PC-9 (cell line): ENCODE measurements at regions not wholly inside any gene's neighbourhood (a gene's known extent, or its start where the extent isn't known, plus 50 kb on each side); places are given as distances from the start of the nearest gene placed in this dataset.

Source experiments
- BruUV-seq: library from RNA; stranded (reverse); fragments of 400-500 nt; replicated peaks from 2 replicates; lab custom pipeline; 2021; lab: Mats Ljungman, UMichigan
- CTCF ChIA-PET: fragments of 300-600 bp; sonication (Branson Sonifier 250); formaldehyde crosslinking; loops from one replicate; lab custom pipeline; 2022; ENCODE audit warnings: antibody characterized with exemption; lab: Charles Lee
- POLR2A ChIA-PET: fragments of 300-600 bp; sonication (Branson Sonifier 250); formaldehyde crosslinking; loops from one replicate; lab custom pipeline; 2022; ENCODE audit warnings: antibody characterized with exemption; ENCODE audit not compliant: unreplicated experiment; lab: Charles Lee
- DNase-seq, 2 experiments: peaks; one replicate each; pipeline versions ENCODE4 v3.0.0 to v3.0.0-alpha.2; 2015 to 2022; ENCODE audit warnings: mixed read lengths in 1 of 2
- H2AFZ ChIP-seq: fragments of 200-600 bp; sonication (generic); 2 replicates; pipeline ENCODE4 v1.8.1; 2017; ENCODE audit warnings: antibody characterized with exemption
- H3F3A ChIP-seq: fragments of 200-600 bp; sonication (generic); 2 replicates; pipeline ENCODE4 v1.8.1; 2017; ENCODE audit warnings: antibody characterized with exemption, mild to moderate bottlenecking, low read depth; ENCODE audit not compliant: insufficient read depth
- H3K27ac ChIP-seq: fragments of 200-600 bp; sonication (generic); 2 replicates; pipeline ENCODE4 v1.6.1; 2016; ENCODE audit warnings: mixed run types
- H3K27me3 ChIP-seq: fragments of 200-600 bp; sonication (generic); 2 replicates; pipeline ENCODE4 v1.6.1; 2016; ENCODE audit warnings: low read depth, mixed run types; ENCODE audit not compliant: insufficient read depth
- H3K36me3 ChIP-seq: fragments of 200-600 bp; sonication (generic); 2 replicates; pipeline ENCODE4 v1.6.1; 2016; ENCODE audit warnings: low read depth, mixed run types
- H3K4me1 ChIP-seq: fragments of 200-600 bp; sonication (generic); replicated peaks from 2 replicates; pipeline ENCODE4 v1.6.1; 2016; ENCODE audit warnings: mixed run types; ENCODE audit not compliant: insufficient read depth
- H3K4me2 ChIP-seq: fragments of 200-600 bp; sonication (generic); 2 replicates; pipeline ENCODE4 v1.6.1; 2017; ENCODE audit warnings: mixed run types
- H3K4me3 ChIP-seq: fragments of 200-600 bp; sonication (generic); 2 replicates; pipeline ENCODE4 v1.6.1; 2016; ENCODE audit warnings: mixed run types
- H3K79me2 ChIP-seq: fragments of 200-600 bp; sonication (generic); 2 replicates; pipeline ENCODE4 v1.6.1; 2017; ENCODE audit warnings: low read depth, mixed run types
- H3K9me2 ChIP-seq: fragments of 200-600 bp; sonication (generic); 2 replicates; pipeline ENCODE4 v1.8.1; 2017; ENCODE audit warnings: mild to moderate bottlenecking; ENCODE audit not compliant: insufficient read depth
- H3K9me3 ChIP-seq: fragments of 200-600 bp; sonication (generic); 2 replicates; pipeline ENCODE4 v1.8.1; 2016; ENCODE audit warnings: low read depth; ENCODE audit not compliant: insufficient read depth
- H4K20me1 ChIP-seq: fragments of 200-600 bp; sonication (generic); 2 replicates; pipeline ENCODE4 v1.8.1; 2017; ENCODE audit not compliant: insufficient read depth
- EZH2 ChIP-seq: fragments of 200-600 bp; sonication (generic); IDR thresholded peaks from 2 replicates; pipeline ENCODE4 v1.8.0; 2017; ENCODE audit warnings: antibody characterized with exemption, low read depth
- intact Hi-C: fragments of 100-400 bp; cut with micrococcal nuclease; formaldehyde crosslinking; loops from one replicate; pipeline ENCODE4 v1.10.0; 2022; ENCODE audit not compliant: unreplicated experiment
- TF ChIP-seq, protein P1 (sequence below): fragments of 200-600 bp; sonication (generic); conservative IDR thresholded peaks from 2 replicates; pipeline ENCODE4 v1.6.1; 2017; ENCODE audit warnings: mixed run types, antibody characterized with exemption, mild to moderate bottlenecking, moderate library complexity

DNA sequence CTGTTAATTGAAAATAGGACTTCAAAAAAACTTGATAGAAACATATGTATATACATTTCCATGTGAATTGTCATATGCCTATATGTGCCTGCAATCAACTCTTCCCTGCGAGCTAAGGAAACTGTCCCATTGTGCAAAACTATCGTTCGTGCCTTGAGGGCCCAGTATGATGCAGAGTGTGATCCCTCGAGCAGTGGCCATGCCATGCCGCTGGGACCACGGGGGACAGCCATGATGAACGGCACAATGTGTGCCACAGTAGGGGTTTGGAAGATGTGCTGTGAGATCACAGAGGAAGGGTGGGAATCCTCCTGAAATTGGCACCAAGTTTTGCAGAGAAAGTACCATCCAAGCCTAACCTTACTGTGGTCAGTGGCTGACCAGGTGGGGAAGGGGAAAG, 118.1 kb upstream of the SOX1 start:
- H3K4me3 ChIP-seq = no peak overlapping the region
- H3K36me3 ChIP-seq = no peaks in the 10 kb centered on the region
- no peaks in the 10 kb centered on the region for H3F3A ChIP-seq
- H3K4me1 ChIP-seq = no peaks in the 10 kb centered on the region
- intact Hi-C loops = no loop called here
- DNase-seq = no peak
- no peaks in the 10 kb centered on the region for H3K9me2 ChIP-seq
- no peaks in the 10 kb centered on the region for H4K20me1 ChIP-seq
- H3K4me2 ChIP-seq = no peak overlapping the region
- no peaks in the 10 kb centered on the region for H3K79me2 ChIP-seq
- no peaks in the 10 kb centered on the region for H3K9me3 ChIP-seq
- POLR2A ChIA-PET = no interaction called here
- peaks cover 89% of the 10 kb centered on the region for H3K27me3 ChIP-seq
- H3K27ac ChIP-seq = no peak overlapping the region
- H2AFZ ChIP-seq = no peak overlapping the region
- TF ChIP-seq EZH2 = no peak
- TF ChIP-seq, protein P1, sequence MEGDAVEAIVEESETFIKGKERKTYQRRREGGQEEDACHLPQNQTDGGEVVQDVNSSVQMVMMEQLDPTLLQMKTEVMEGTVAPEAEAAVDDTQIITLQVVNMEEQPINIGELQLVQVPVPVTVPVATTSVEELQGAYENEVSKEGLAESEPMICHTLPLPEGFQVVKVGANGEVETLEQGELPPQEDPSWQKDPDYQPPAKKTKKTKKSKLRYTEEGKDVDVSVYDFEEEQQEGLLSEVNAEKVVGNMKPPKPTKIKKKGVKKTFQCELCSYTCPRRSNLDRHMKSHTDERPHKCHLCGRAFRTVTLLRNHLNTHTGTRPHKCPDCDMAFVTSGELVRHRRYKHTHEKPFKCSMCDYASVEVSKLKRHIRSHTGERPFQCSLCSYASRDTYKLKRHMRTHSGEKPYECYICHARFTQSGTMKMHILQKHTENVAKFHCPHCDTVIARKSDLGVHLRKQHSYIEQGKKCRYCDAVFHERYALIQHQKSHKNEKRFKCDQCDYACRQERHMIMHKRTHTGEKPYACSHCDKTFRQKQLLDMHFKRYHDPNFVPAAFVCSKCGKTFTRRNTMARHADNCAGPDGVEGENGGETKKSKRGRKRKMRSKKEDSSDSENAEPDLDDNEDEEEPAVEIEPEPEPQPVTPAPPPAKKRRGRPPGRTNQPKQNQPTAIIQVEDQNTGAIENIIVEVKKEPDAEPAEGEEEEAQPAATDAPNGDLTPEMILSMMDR = no peak
- CTCF ChIA-PET = no interaction called here
- BruUV-seq = no TSS peak

DNA sequence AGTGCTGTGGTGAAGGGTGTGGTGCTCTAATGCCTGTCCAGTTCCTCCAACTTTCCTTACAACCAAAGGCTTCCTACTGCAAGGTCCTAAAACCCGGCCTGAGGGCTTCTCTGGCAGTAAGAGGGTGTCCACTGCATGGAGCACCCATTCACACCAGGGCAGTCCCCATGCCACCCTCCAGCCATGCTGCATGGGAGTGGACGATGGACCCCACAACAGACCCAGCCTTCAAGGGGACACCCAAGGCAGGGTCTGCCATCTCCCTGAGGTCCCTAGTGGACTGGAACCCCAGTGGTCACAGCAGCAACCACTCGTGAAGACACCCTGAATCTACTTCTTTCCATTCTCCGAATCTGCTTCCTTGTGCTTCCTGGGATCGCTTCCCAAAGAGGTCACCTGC, 117.6 kb upstream of the SOX1 start:
- POLR2A ChIA-PET = no interaction called here
- TF ChIP-seq, protein P1 = no peak
- TF ChIP-seq EZH2 = no peak

DNA sequence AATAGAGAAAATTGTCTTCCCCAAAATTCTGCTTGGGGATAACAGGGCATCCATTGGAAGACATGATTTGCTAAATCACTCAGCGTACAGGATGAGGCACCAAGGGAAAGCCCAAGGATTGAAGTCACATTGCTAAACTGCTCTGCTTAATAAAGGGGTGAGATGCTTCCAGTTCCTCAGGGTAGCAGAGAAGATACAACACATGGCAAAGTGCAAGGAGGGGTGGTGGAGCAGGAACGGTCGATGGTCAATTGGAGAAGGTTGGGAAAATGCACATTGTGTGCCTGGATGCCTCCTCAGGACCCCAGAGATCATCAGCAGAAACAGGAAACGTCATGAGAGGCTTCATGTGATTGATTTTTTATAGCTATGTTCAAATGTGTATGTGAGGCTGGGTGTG, 116.3 kb upstream of the SOX1 start:
- Histone ChIP-seq H3K9me2 (no peaks in the 10 kb centered on the region), H3F3A (no peaks in the 10 kb centered on the region), H2AFZ (no peak overlapping the region), H3K9me3 (no peaks in the 10 kb centered on the region), H4K20me1 (no peaks in the 10 kb centered on the region), H3K27ac (no peak overlapping the region), H3K79me2 (no peaks in the 10 kb centered on the region), H3K27me3 (peaks cover 90% of the 10 kb centered on the region), H3K36me3 (no peaks in the 10 kb centered on the region), H3K4me3 (no peak overlapping the region), H3K4me2 (no peak overlapping the region), H3K4me1 (no peaks in the 10 kb centered on the region)
- no peak for DNase-seq
- ChIA-PET CTCF (no interaction called here), POLR2A (no interaction called here)
- no TSS peak for BruUV-seq
- intact Hi-C loops = no loop called here
- TF ChIP-seq, protein P1 = no peak
- no peak for TF ChIP-seq EZH2

More for the DNA sequence above, 117.6 kb upstream of the SOX1 start:
- Histone ChIP-seq H3K27me3 (peaks cover 89% of the 10 kb centered on the region), H3K79me2 (no peaks in the 10 kb centered on the region), H3K4me2 (no peak overlapping the region), H3K4me1 (no peaks in the 10 kb centered on the region), H3K9me3 (no peaks in the 10 kb centered on the region), H2AFZ (no peak overlapping the region), H3K27ac (no peak overlapping the region), H3K36me3 (no peaks in the 10 kb centered on the region), H3K4me3 (no peak overlapping the region), H4K20me1 (no peaks in the 10 kb centered on the region), H3F3A (no peaks in the 10 kb centered on the region), H3K9me2 (no peaks in the 10 kb centered on the region)
- CTCF ChIA-PET = no interaction called here
- intact Hi-C loops = no loop called here
- BruUV-seq = no TSS peak
- DNase-seq = no peak
